Nephron progenitor cell (in vitro differentiated cells): ENCODE measurements at regions not wholly inside any gene's neighbourhood (a gene's known extent, or its start where the extent isn't known, plus 50 kb on each side); places are given as distances from the start of the nearest gene placed in this dataset.

Experiments
- DNase-seq: peaks from one replicate; pipeline ENCODE4 v3.0.0; 2021
- H3K27ac Mint-ChIP-seq: 2 replicates; pipeline ENCODE4 v1.8.0; 2021; ENCODE audit warnings: mild to moderate bottlenecking, moderate library complexity, mixed read lengths
- H3K27me3 Mint-ChIP-seq: 2 replicates; pipeline ENCODE4 v1.8.0; 2021; ENCODE audit warnings: mild to moderate bottlenecking, low read depth, mixed read lengths; ENCODE audit not compliant: poor library complexity
- H3K36me3 Mint-ChIP-seq: 2 replicates; pipeline ENCODE4 v1.8.0; 2021; ENCODE audit warnings: low read depth, mixed read lengths
- H3K4me1 Mint-ChIP-seq: 2 replicates; pipeline ENCODE4 v1.8.0; 2021; ENCODE audit warnings: mixed read lengths
- H3K4me3 Mint-ChIP-seq: 2 replicates; pipeline ENCODE4 v1.8.0; 2021; ENCODE audit warnings: mild to moderate bottlenecking, moderate library complexity, mixed read lengths
- H3K9me3 Mint-ChIP-seq: 2 replicates; pipeline ENCODE4 v1.8.0; 2021; ENCODE audit warnings: mild to moderate bottlenecking, moderate library complexity, mixed read lengths
- TF ChIP-seq, protein P1 (sequence below): fragments of 200-600 bp; sonication (generic); IDR thresholded peaks from 2 replicates; pipeline ENCODE4 v1.5.0; 2021; ENCODE audit warnings: antibody characterized with exemption

- H3K9me3 Mint-ChIP-seq = peaks cover 3% of the 10 kb centered on the region
Measured at GRCh38 chr6:16851044-16851540, 89.8 kb upstream of the ATXN1 start.

DNA sequence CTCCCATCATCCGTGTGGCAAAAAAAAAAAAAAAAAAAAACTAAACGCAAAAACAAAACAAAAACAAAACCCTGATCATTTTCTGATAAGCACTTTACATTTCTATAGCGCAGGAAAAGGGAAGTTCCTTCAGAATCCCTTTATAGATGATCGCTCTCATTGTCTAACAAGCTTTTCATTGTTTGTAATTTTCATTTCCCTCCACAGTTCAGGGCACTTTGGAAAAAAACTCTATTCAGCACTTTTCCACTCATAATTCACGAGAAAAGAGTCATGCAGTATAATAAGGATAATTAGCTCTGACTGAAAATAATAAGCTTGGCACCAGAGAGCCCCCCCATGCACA, 89.4 kb upstream of the ATXN1 start:
- Mint-ChIP-seq H3K4me1 (peaks cover 45% of the 10 kb centered on the region), H3K9me3 (peaks cover 3% of the 10 kb centered on the region), H3K36me3 (no peaks in the 10 kb centered on the region), H3K4me3 (no peak overlapping the region), H3K27ac (peak overlapping the region; percentile 93), H3K27me3 (no peaks in the 10 kb centered on the region)
- TF ChIP-seq, protein P1, sequence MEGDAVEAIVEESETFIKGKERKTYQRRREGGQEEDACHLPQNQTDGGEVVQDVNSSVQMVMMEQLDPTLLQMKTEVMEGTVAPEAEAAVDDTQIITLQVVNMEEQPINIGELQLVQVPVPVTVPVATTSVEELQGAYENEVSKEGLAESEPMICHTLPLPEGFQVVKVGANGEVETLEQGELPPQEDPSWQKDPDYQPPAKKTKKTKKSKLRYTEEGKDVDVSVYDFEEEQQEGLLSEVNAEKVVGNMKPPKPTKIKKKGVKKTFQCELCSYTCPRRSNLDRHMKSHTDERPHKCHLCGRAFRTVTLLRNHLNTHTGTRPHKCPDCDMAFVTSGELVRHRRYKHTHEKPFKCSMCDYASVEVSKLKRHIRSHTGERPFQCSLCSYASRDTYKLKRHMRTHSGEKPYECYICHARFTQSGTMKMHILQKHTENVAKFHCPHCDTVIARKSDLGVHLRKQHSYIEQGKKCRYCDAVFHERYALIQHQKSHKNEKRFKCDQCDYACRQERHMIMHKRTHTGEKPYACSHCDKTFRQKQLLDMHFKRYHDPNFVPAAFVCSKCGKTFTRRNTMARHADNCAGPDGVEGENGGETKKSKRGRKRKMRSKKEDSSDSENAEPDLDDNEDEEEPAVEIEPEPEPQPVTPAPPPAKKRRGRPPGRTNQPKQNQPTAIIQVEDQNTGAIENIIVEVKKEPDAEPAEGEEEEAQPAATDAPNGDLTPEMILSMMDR = no peak
- no peak for DNase-seq

More at GRCh38 chr6:16851044-16851540, 89.8 kb upstream of the ATXN1 start:
- Mint-ChIP-seq H3K4me3 (no peak overlapping the region), H3K4me1 (peaks cover 45% of the 10 kb centered on the region), H3K27me3 (no peaks in the 10 kb centered on the region), H3K27ac (no peak overlapping the region), H3K36me3 (no peaks in the 10 kb centered on the region)
- TF ChIP-seq, protein P1 = no peak
- DNase-seq = no peak

DNA sequence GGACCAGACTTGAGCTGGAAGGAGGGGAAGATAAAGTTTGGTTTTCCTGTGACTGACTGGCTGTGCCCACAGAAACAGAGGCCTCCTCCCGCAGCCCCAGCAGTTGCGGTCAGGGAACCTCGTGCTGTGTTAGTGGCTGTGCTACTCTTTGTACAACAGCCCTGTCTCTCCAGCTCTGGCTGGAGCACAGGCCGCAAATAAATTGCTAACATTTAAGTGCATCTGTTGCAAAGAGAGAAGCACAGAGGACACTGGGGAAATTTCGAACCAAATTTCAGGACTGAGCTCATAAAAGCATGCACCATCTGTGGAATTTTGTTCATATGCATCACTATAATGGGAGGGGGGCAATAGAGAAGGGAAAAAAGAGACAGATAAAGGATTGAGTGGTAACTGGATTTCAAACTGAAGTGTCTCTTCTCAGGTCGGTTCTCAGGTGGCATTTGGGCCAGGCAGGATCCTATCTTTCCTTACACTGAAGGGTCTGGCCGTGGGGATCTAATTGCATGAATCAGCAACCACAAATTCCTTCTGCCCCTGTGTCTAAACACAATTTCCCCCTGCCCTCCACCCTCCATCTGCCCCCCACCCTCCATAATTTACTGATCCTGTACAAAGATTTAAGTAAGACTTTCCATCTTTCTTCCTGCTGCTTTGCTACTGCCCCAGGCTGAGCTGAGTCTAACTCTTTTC, 88.9 kb upstream of the ATXN1 start:
- TF ChIP-seq, protein P1 = no peak
- Mint-ChIP-seq H3K4me1 (peaks cover 41% of the 10 kb centered on the region), H3K36me3 (no peaks in the 10 kb centered on the region), H3K9me3 (peaks cover 3% of the 10 kb centered on the region), H3K4me3 (peak overlapping the region; percentile 53), H3K27ac (peak overlapping the region; percentile 93), H3K27me3 (no peaks in the 10 kb centered on the region)
- no peak for DNase-seq

GRCh38 chr6:16849280-16849987, 88.2 kb upstream of the ATXN1 start:
- Mint-ChIP-seq H3K27me3 (no peaks in the 10 kb centered on the region), H3K27ac (peak overlapping the region; percentile 93), H3K9me3 (peaks cover 3% of the 10 kb centered on the region), H3K4me1 (peaks cover 34% of the 10 kb centered on the region), H3K4me3 (peak overlapping the region; percentile 53), H3K36me3 (no peaks in the 10 kb centered on the region)
- TF ChIP-seq, protein P1 = no peak
- DNase-seq = no peak

DNA sequence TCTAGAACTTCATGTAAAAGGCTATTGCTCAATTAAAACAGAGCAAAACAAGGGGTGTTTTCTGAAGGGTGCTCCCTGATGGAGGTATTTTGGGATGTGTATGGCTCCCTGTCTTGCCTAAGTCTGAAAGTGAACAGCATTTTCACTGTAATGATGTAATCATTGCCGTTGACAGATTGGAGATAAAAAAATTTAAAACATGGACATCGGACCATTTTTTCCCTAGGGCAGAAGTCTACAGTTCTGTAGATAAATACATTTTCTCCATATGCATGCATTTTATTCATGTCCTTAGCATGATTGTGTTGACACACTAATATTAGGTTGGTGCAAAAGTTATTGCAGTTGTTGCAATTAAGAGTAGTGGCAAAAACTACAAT, 85.1 kb upstream of the ATXN1 start:
- no peaks in the 10 kb centered on the region for H3K27me3 Mint-ChIP-seq
- DNase-seq = no peak
- H3K36me3 Mint-ChIP-seq = no peaks in the 10 kb centered on the region
- H3K4me3 Mint-ChIP-seq = no peak overlapping the region
- H3K4me1 Mint-ChIP-seq = peaks cover 32% of the 10 kb centered on the region
- peaks cover 3% of the 10 kb centered on the region for H3K9me3 Mint-ChIP-seq
- H3K27ac Mint-ChIP-seq = no peak overlapping the region
- TF ChIP-seq, protein P1 = no peak
